H9 (cell line): ENCODE measurements at regions not wholly inside any gene's neighbourhood (a gene's known extent, or its start where the extent isn't known, plus 50 kb on each side); places are given as distances from the start of the nearest gene placed in this dataset.

ENCODE experiments used
- DNase-seq: peaks from one replicate; pipeline ENCODE4 v3.0.0-alpha.2; 2017
- H2AFZ ChIP-seq: one replicate; pipeline ENCODE4 v1.6.1; 2013; ENCODE audit warnings: mild to moderate bottlenecking, low read length, control low read depth, moderate library complexity
- H2AK5ac ChIP-seq: 2 replicates; pipeline ENCODE4 v1.6.1; 2013; ENCODE audit warnings: low read length, control low read depth, mixed read lengths; ENCODE audit not compliant: insufficient read length
- H2BK120ac ChIP-seq: one replicate; pipeline ENCODE4 v1.6.1; 2013; ENCODE audit warnings: low read depth, mild to moderate bottlenecking, low read length, control low read depth, inconsistent platforms; ENCODE audit not compliant: poor library complexity, severe bottlenecking
- H2BK12ac ChIP-seq: 2 replicates; pipeline ENCODE4 v1.6.1; 2013; ENCODE audit warnings: low read length, control low read depth, mixed read lengths, low read depth; ENCODE audit not compliant: insufficient read length
- H2BK15ac ChIP-seq: 2 replicates; pipeline ENCODE4 v1.6.1; 2013; ENCODE audit warnings: low read depth, low read length, control low read depth
- H2BK20ac ChIP-seq: one replicate; pipeline ENCODE4 v1.6.1; 2013; ENCODE audit warnings: low read depth, mild to moderate bottlenecking, low read length, control low read depth, inconsistent platforms; ENCODE audit not compliant: poor library complexity, severe bottlenecking
- H2BK5ac ChIP-seq: 2 replicates; pipeline ENCODE4 v1.6.1; 2013; ENCODE audit warnings: low read length, control low read depth, mixed read lengths; ENCODE audit not compliant: insufficient read length
- H3K14ac ChIP-seq: 2 replicates; pipeline ENCODE4 v1.6.1; 2013; ENCODE audit warnings: low read length, control low read depth; ENCODE audit not compliant: insufficient read depth
- H3K18ac ChIP-seq: 2 replicates; pipeline ENCODE4 v1.6.1; 2013; ENCODE audit warnings: low read depth, mild to moderate bottlenecking, mixed read lengths, low read length, control low read depth; ENCODE audit not compliant: insufficient read length
- H3K23ac ChIP-seq: 2 replicates; pipeline ENCODE4 v1.6.1; 2013; ENCODE audit warnings: low read length, control low read depth, mixed read lengths, low read depth; ENCODE audit not compliant: insufficient read length
- H3K23me2 ChIP-seq: 2 replicates; pipeline ENCODE4 v1.6.1; 2013; ENCODE audit warnings: low read depth, mild to moderate bottlenecking, mixed read lengths, low read length, control low read depth; ENCODE audit not compliant: insufficient read length, poor library complexity, severe bottlenecking
- H3K27ac ChIP-seq: 2 replicates; pipeline ENCODE4 v1.5.1; 2013; ENCODE audit warnings: low read length, control low read depth, mixed read lengths, low read depth; ENCODE audit not compliant: insufficient read length
- H3K27me3 ChIP-seq: 2 replicates; pipeline ENCODE4 v1.6.1; 2013; ENCODE audit warnings: low read length, control low read depth, inconsistent platforms; ENCODE audit not compliant: insufficient read depth
- H3K4ac ChIP-seq: 2 replicates; pipeline ENCODE4 v1.6.1; 2013; ENCODE audit warnings: low read depth, mild to moderate bottlenecking, control low read depth, inconsistent platforms, low read length, moderate library complexity
- H3K4me1 ChIP-seq: 2 replicates; pipeline ENCODE4 v1.6.1; 2013; ENCODE audit warnings: low read length, control low read depth, inconsistent platforms; ENCODE audit not compliant: insufficient read depth
- H3K4me2 ChIP-seq: 2 replicates; pipeline ENCODE4 v1.6.1; 2013; ENCODE audit warnings: low read length, control low read depth, mixed read lengths; ENCODE audit not compliant: insufficient read length, insufficient read depth
- H3K56ac ChIP-seq: 2 replicates; pipeline ENCODE4 v1.6.1; 2013; ENCODE audit warnings: low read depth, mild to moderate bottlenecking, mixed read lengths, low read length, control low read depth; ENCODE audit not compliant: insufficient read length
- H3K79me1 ChIP-seq: 2 replicates; pipeline ENCODE4 v1.6.1; 2013; ENCODE audit warnings: low read depth, mild to moderate bottlenecking, moderate library complexity, low read length, control low read depth, inconsistent platforms; ENCODE audit not compliant: insufficient read depth, poor library complexity, severe bottlenecking
- H3K79me2 ChIP-seq: 2 replicates; pipeline ENCODE4 v1.6.1; 2013; ENCODE audit warnings: low read length, control low read depth, inconsistent platforms; ENCODE audit not compliant: insufficient read depth
- H3K9ac ChIP-seq: 2 replicates; pipeline ENCODE4 v1.6.1; 2013; ENCODE audit warnings: low read length, control low read depth, mixed read lengths; ENCODE audit not compliant: insufficient read length; ENCODE audit errors: extremely low read depth
- H3K9me3 ChIP-seq: one replicate; pipeline ENCODE4 v1.6.1; 2013; ENCODE audit warnings: low read depth, low read length, inconsistent platforms; ENCODE audit not compliant: control insufficient read depth
- H3T11ph ChIP-seq: one replicate; pipeline ENCODE4 v1.6.1; 2013; ENCODE audit warnings: mild to moderate bottlenecking, low read length, control low read depth, inconsistent platforms
- H4K20me1 ChIP-seq: one replicate; pipeline ENCODE4 v1.6.1; 2013; ENCODE audit not compliant: control insufficient read depth, insufficient read length, insufficient read depth
- H4K5ac ChIP-seq: 2 replicates; pipeline ENCODE4 v1.6.1; 2013; ENCODE audit warnings: low read depth, mild to moderate bottlenecking, mixed read lengths, low read length, control low read depth; ENCODE audit not compliant: insufficient read length
- H4K8ac ChIP-seq: replicated peaks from 2 replicates; pipeline ENCODE4 v1.6.1; 2013; ENCODE audit warnings: low read length, control low read depth, mixed read lengths, low read depth; ENCODE audit not compliant: insufficient read length
- H4K91ac ChIP-seq: 2 replicates; pipeline ENCODE4 v1.6.1; 2013; ENCODE audit warnings: low read depth, mild to moderate bottlenecking, moderate library complexity, mixed read lengths, low read length, control low read depth; ENCODE audit not compliant: insufficient read length
- H3K27ac Mint-ChIP-seq, 3 experiments: 2 replicates in 2 of 3; 3 replicates in 1 of 3; pipeline ENCODE4 v1.8.0; 2020 to 2021; ENCODE audit warnings: mixed read lengths in 3 of 3, mild to moderate bottlenecking in 1 of 3, moderate library complexity in 1 of 3
- H3K27me3 Mint-ChIP-seq: 2 replicates; pipeline ENCODE4 v1.8.0; 2021; ENCODE audit warnings: low read depth, mild to moderate bottlenecking, moderate library complexity, mixed read lengths
- H3K36me3 Mint-ChIP-seq, 3 experiments: 2 replicates in 2 of 3; 3 replicates in 1 of 3; pipeline ENCODE4 v1.8.0; 2020 to 2021; ENCODE audit warnings: low read depth in 3 of 3, mixed read lengths in 3 of 3; ENCODE audit not compliant: insufficient read depth in 1 of 3
- H3K4me1 Mint-ChIP-seq, 2 experiments: 2 replicates each; pipeline ENCODE4 v1.8.0; 2020; ENCODE audit warnings: mixed read lengths in 2 of 2
- H3K4me3 Mint-ChIP-seq, 2 experiments: 2 replicates in 1 of 2; 3 replicates in 1 of 2; pipeline ENCODE4 v1.8.0; 2020 to 2021; ENCODE audit warnings: mild to moderate bottlenecking in 2 of 2, mixed read lengths in 2 of 2, moderate library complexity in 1 of 2
- H3K9me3 Mint-ChIP-seq, 2 experiments: 2 replicates in 1 of 2; 3 replicates in 1 of 2; pipeline ENCODE4 v1.8.0; 2020; ENCODE audit warnings: mild to moderate bottlenecking in 2 of 2, mixed read lengths in 2 of 2, moderate library complexity in 1 of 2
- WGBS: extraction: QIAGEN DNeasy Blood & Tissue Kit; methylation state at CpG from one replicate; pipeline ENCODE4 v1.1.7; 2013; ENCODE audit warnings: missing lambda C conversion rate, low lambda C conversion rate, mixed read lengths; ENCODE audit not compliant: insufficient read length; ENCODE audit errors: extremely low coverage; 5-methylcytosine and 5-hydroxymethylcytosine counted together
- TF ChIP-seq, protein P1 (sequence below): fragments of 200-600 bp; sonication (generic); conservative IDR thresholded peaks from 3 replicates; pipeline ENCODE4 v1.8.0; 2021; ENCODE audit warnings: antibody characterized with exemption, mild to moderate bottlenecking

DNA sequence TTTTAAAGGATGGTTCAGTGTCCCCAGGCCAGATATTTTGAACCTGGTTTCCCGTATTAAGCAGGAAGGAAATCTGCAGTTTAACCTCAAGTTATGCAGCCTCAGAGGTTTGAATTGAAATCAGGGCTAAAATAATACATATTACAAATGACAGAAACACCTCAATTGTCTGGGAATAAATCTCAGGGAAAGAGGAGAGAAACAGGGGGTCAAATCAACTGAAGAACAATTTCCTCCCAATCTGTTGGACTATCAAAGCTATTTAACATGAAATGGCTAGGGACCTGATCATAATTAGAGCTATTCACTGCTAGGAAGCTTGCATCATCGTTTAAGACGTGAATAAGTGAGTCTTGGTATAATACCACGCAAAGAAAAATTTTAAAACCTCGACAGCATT, 150.0 kb upstream of the ARHGAP28 start:
- H4K5ac ChIP-seq: no peak overlapping the region
- no peak overlapping the region for H3K4me3 Mint-ChIP-seq
- no peaks in the 10 kb centered on the region; the same call in 1 of the 2 replicates for H3K27me3 Mint-ChIP-seq
- H3T11ph ChIP-seq: no peak overlapping the region
- no peak overlapping the region for H2AK5ac ChIP-seq
- no CpG with 5 or more reads among the region's 5 CpGs for WGBS
- H4K20me1 ChIP-seq: no peaks in the 10 kb centered on the region
- no peak for DNase-seq
- no peak overlapping the region for H3K9ac ChIP-seq
- no peak overlapping the region for H3K4ac ChIP-seq
- H3K36me3 Mint-ChIP-seq: peaks cover 5 to 28% (median 6%) of the 10 kb centered on the region in 3 experiments; a peak in 5 of 7 replicates
- H2AFZ ChIP-seq: no peak overlapping the region
- H3K23ac ChIP-seq: no peak overlapping the region
- H3K27me3 ChIP-seq: no peaks in the 10 kb centered on the region
- no peak overlapping the region for H2BK5ac ChIP-seq
- H4K91ac ChIP-seq: no peak overlapping the region
- no peak overlapping the region for H3K18ac ChIP-seq
- H3K79me2 ChIP-seq: no peaks in the 10 kb centered on the region
- no peaks in the 10 kb centered on the region for H3K23me2 ChIP-seq
- H2BK15ac ChIP-seq: no peak overlapping the region
- H3K4me2 ChIP-seq: no peak overlapping the region
- no peaks in the 10 kb centered on the region for H3K9me3 ChIP-seq
- peaks cover 5 to 13% of the 10 kb centered on the region in 2 experiments; a peak in 3 of 4 replicates for H3K4me1 Mint-ChIP-seq
- peaks cover 17 to 18% of the 10 kb centered on the region in 2 experiments; a peak in 4 of 5 replicates for H3K9me3 Mint-ChIP-seq
- no peak overlapping the region for H2BK120ac ChIP-seq
- H3K27ac ChIP-seq: no peak overlapping the region
- no peak overlapping the region for H3K14ac ChIP-seq
- no peaks in the 10 kb centered on the region for H3K79me1 ChIP-seq
- no peak overlapping the region for H3K56ac ChIP-seq
- no peak overlapping the region for H2BK12ac ChIP-seq
- H4K8ac ChIP-seq: no peak overlapping the region
- H3K27ac Mint-ChIP-seq: no peak overlapping the region
- TF ChIP-seq, protein P1, sequence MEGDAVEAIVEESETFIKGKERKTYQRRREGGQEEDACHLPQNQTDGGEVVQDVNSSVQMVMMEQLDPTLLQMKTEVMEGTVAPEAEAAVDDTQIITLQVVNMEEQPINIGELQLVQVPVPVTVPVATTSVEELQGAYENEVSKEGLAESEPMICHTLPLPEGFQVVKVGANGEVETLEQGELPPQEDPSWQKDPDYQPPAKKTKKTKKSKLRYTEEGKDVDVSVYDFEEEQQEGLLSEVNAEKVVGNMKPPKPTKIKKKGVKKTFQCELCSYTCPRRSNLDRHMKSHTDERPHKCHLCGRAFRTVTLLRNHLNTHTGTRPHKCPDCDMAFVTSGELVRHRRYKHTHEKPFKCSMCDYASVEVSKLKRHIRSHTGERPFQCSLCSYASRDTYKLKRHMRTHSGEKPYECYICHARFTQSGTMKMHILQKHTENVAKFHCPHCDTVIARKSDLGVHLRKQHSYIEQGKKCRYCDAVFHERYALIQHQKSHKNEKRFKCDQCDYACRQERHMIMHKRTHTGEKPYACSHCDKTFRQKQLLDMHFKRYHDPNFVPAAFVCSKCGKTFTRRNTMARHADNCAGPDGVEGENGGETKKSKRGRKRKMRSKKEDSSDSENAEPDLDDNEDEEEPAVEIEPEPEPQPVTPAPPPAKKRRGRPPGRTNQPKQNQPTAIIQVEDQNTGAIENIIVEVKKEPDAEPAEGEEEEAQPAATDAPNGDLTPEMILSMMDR: no peak
- no peaks in the 10 kb centered on the region for H3K4me1 ChIP-seq
- no peak overlapping the region for H2BK20ac ChIP-seq
